Ascending aorta (tissue), 2 donors: ENCODE measurements at regions not wholly inside any gene's neighbourhood (a gene's known extent, or its start where the extent isn't known, plus 50 kb on each side); places are given as distances from the start of the nearest gene placed in this dataset.

Experiments used
- DNase-seq, 2 donors: peaks; one replicate each; pipeline ENCODE4 v3.0.0-alpha.2; 2019; ENCODE audit warnings: low spot score in 2 of 2
- H3K27ac ChIP-seq, 2 donors: fragments of 200-600 bp; sonication (generic); one replicate each; pipeline ENCODE4 v1.5.1; 2016 to 2017; ENCODE audit warnings: mild to moderate bottlenecking in 1 of 2
- H3K27me3 ChIP-seq: fragments of 200-600 bp; sonication (generic); one replicate; pipeline ENCODE4 v1.5.1; 2017
- H3K36me3 ChIP-seq, 2 donors: fragments of 200-600 bp; sonication (generic); one replicate each; pipeline ENCODE4 v1.5.1; 2016
- H3K4me1 ChIP-seq, 2 donors: fragments of 200-600 bp; sonication (generic); one replicate each; pipeline ENCODE4 v1.5.1; 2016 to 2017; ENCODE audit warnings: mild to moderate bottlenecking in 1 of 2
- H3K4me3 ChIP-seq, 2 donors: fragments of 200-600 bp; sonication (generic); one replicate each; pipeline ENCODE4 v1.5.1; 2016 to 2017; ENCODE audit warnings: mild to moderate bottlenecking in 1 of 2
- H3K9me3 ChIP-seq, 2 donors: fragments of 200-600 bp; sonication (generic); one replicate each; pipeline ENCODE4 v1.5.1; 2016
- CTCF ChIP-seq, 3 experiments: fragments of 200-600 bp in 2 of 3; fragments of 450-650 bp in 1 of 3; sonication (generic) in 2 of 3; IDR thresholded peaks; one replicate each; pipeline ENCODE4 v1.5.1; 2016 to 2019; ENCODE audit warnings: antibody characterized with exemption in 3 of 3, mild to moderate bottlenecking in 1 of 3, moderate library complexity in 1 of 3
- intact Hi-C: fragments of 100-400 bp; cut with DNase I; formaldehyde crosslinking; loops from one replicate; pipeline ENCODE4 v1.15.1; 2023

- Histone ChIP-seq H3K36me3 (no peaks in the 10 kb centered on the region), H3K27ac (no peak overlapping the region), H3K27me3 (no peaks in the 10 kb centered on the region), H3K4me1 (no peaks in the 10 kb centered on the region), H3K4me3 (no peak overlapping the region), H3K9me3 (no peaks in the 10 kb centered on the region)
- TF ChIP-seq CTCF (IDR thresholded peaks at IDR 0.05): no peak
- DNase-seq: no peak
- intact Hi-C loops: no loop called here
Measured at GRCh38 chr13:20337884-20338551, 105.9 kb upstream of the GJB6 start.

DNA sequence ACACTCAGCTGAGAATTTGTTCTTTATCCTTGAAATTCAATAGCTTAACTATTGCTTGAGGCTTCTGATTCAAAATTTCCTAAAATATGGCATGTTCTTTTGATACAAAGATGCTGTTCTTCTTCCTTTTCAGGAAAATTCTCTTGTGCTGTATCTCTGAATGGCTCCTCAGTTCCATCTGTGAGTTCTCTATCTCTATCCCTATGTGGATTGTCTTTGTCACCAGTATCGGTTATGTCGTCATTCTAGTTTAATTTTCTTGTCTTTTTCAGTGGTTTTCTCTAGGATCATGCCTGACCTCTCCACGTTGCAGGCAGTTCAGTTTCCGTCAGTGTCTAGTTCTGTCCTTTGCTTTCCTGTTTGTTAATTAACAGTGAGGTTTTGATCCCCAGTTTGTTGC, 104.6 kb upstream of the GJB6 start:
- H3K9me3 ChIP-seq: no peaks in the 10 kb centered on the region
- no peak overlapping the region for H3K27ac ChIP-seq
- H3K4me3 ChIP-seq: no peak overlapping the region
- TF ChIP-seq CTCF (IDR thresholded peaks at IDR 0.05): no peak
- no peak for DNase-seq
- no peaks in the 10 kb centered on the region for H3K27me3 ChIP-seq
- intact Hi-C loops: no loop called here
- H3K4me1 ChIP-seq: no peaks in the 10 kb centered on the region
- no peaks in the 10 kb centered on the region for H3K36me3 ChIP-seq

- no peak overlapping the region for H3K4me3 ChIP-seq
- intact Hi-C loops: no loop called here
- no peak for DNase-seq
- no peak for TF ChIP-seq CTCF (IDR thresholded peaks at IDR 0.05)
- H3K27me3 ChIP-seq: no peaks in the 10 kb centered on the region
- no peaks in the 10 kb centered on the region for H3K36me3 ChIP-seq
- H3K27ac ChIP-seq: no peak overlapping the region
- no peaks in the 10 kb centered on the region for H3K9me3 ChIP-seq
- no peaks in the 10 kb centered on the region for H3K4me1 ChIP-seq
Measured at GRCh38 chr13:20334309-20334708, 102.2 kb upstream of the GJB6 start.

DNA sequence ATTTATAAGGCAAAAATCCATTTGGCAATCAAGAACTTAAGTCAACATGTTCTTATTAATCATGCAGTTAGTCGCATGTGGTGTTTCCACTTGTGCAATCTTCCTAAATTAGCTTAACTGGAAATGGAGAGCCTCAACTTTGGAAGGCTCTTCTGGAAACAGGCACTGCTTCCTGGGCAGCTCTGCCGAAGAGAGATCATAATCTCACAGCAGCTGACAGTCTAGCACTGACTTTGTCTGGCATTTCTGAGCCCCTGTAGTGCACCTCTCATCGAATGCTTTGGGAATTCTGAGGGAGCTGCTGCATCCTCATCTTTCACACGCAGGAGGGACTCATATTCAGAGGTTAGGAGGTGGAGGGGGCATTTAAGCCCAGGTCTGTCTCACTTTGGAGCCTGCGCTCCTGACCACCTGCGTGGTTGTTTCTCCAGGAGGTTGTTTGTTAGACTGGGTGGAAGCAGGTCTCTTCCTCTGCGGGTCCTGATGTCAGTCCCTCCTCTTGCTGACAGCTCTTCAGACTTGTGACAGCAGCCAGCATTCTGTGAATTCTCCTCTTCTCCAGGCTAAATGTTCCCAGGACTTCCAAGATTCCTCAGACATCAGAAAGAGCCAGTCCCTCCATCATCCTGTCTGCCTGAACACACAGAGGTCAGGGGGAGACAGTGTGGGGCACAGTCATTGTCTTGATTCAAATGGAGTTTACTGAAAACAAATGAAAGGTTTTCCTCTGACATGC, 100.4 kb upstream of the GJB6 start:
- TF ChIP-seq CTCF (IDR thresholded peaks at IDR 0.05): no peak
- intact Hi-C loops: no loop called here
- DNase-seq: no peak

GRCh38 chr13:20331949-20332348, 99.8 kb upstream of the GJB6 start:
- Histone ChIP-seq H3K36me3 (no peaks in the 10 kb centered on the region), H3K4me3 (no peak overlapping the region), H3K9me3 (no peaks in the 10 kb centered on the region), H3K27ac (no peak overlapping the region), H3K4me1 (no peaks in the 10 kb centered on the region), H3K27me3 (no peaks in the 10 kb centered on the region)
- DNase-seq: no peak
- TF ChIP-seq CTCF (IDR thresholded peaks at IDR 0.05): no peak
- intact Hi-C loops: no loop called here

More for the DNA sequence above, 100.4 kb upstream of the GJB6 start:
- Histone ChIP-seq H3K27me3 (no peaks in the 10 kb centered on the region), H3K4me1 (no peaks in the 10 kb centered on the region), H3K36me3 (no peaks in the 10 kb centered on the region), H3K27ac (no peak overlapping the region), H3K4me3 (no peak overlapping the region), H3K9me3 (no peaks in the 10 kb centered on the region)
